ENCODE measurements at regions not wholly inside any gene's neighbourhood (a gene's known extent, or its start where the extent isn't known, plus 50 kb on each side); places are given as distances from the start of the nearest gene placed in this dataset.

- Mint-ChIP-seq H3K27me3 (peaks cover 0 to 8% (median 0%) of the 10 kb centered on the region in 5 donors), H3K9me3 (no peaks in the 10 kb centered on the region), H3K36me3 (no peaks in the 10 kb centered on the region), H3K4me1 (no peaks in the 10 kb centered on the region), H3K27ac (no peak overlapping the region), H3K4me3 (no peak overlapping the region)
- ATAC-seq: no peak
- H3K27me3 ChIP-seq (ENCODE audit: control insufficient read depth in 2 of 2, insufficient read depth in 2 of 2, low read length in 2 of 2): no peaks in the 10 kb centered on the region
- no peaks in the 10 kb centered on the region for H3K9me3 ChIP-seq (ENCODE audit: control insufficient read depth in 2 of 3, low read length in 3 of 3)
- H3K4me1 ChIP-seq (ENCODE audit: control insufficient read depth in 2 of 2, insufficient read depth in 2 of 2, low read length in 2 of 2): no peaks in the 10 kb centered on the region
- no peak for DNase-seq
- no peak overlapping the region for H3K4me3 ChIP-seq (ENCODE audit: low read length)
- intact Hi-C loops (cut with micrococcal nuclease): no loop called here
- H3K36me3 ChIP-seq (ENCODE audit: control insufficient read depth in 2 of 3, insufficient read depth in 3 of 3, low read length in 3 of 3): no peaks in the 10 kb centered on the region
- POLR2A ChIA-PET: no interaction called here
- CTCF ChIA-PET: no interaction called here
- no peak overlapping the region for H3K27ac ChIP-seq (ENCODE audit: low read depth, low read length)
Observed at GRCh38 chr4:20451986-20452385, 200.3 kb downstream of the SLIT2 start.

- intact Hi-C loops (cut with micrococcal nuclease): no loop called here
- no peak for ATAC-seq
- H3K9me3 ChIP-seq (ENCODE audit: control insufficient read depth in 2 of 3, low read length in 3 of 3): no peaks in the 10 kb centered on the region
- H3K4me3 Mint-ChIP-seq: no peak overlapping the region
- H3K36me3 ChIP-seq (ENCODE audit: control insufficient read depth in 2 of 3, insufficient read depth in 3 of 3, low read length in 3 of 3): no peaks in the 10 kb centered on the region
- POLR2A ChIA-PET: no interaction called here
- CTCF ChIA-PET: no interaction called here
- H3K4me1 ChIP-seq (ENCODE audit: control insufficient read depth in 2 of 2, insufficient read depth in 2 of 2, low read length in 2 of 2): no peaks in the 10 kb centered on the region
- no peak for DNase-seq
- no peaks in the 10 kb centered on the region for H3K4me1 Mint-ChIP-seq
- no peak overlapping the region for H3K27ac ChIP-seq (ENCODE audit: low read depth, low read length)
- H3K9me3 Mint-ChIP-seq: no peaks in the 10 kb centered on the region
- H3K27ac Mint-ChIP-seq: no peak overlapping the region
- H3K27me3 Mint-ChIP-seq: peaks cover 0 to 8% (median 0%) of the 10 kb centered on the region in 5 donors
- H3K36me3 Mint-ChIP-seq: no peaks in the 10 kb centered on the region
- no peaks in the 10 kb centered on the region for H3K27me3 ChIP-seq (ENCODE audit: control insufficient read depth in 2 of 2, insufficient read depth in 2 of 2, low read length in 2 of 2)
- H3K4me3 ChIP-seq (ENCODE audit: low read length): no peak overlapping the region
Observed at GRCh38 chr4:20454515-20454914, 202.8 kb downstream of the SLIT2 start.

DNA sequence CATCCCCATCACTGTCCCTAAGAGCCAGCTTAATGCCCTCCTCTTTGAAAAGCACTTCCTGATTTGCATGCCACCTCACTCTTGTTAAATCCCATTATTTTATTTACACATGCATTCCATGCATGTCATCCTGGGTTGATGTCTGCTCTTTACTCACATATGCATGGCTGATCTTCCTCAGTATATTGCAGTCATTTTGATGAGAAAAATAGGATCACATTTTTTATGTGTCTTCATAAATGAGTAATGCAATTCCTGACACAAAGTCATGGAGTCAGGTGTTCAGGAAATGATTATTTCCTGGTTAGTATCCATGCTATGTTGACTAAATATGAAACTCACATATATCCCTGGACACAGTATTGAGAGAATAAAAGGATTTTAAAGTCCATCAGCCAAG is 204.7 kb downstream of the SLIT2 start:
- Histone ChIP-seq H3K9me3 (ENCODE audit: control insufficient read depth in 2 of 3, low read length in 3 of 3) (no peaks in the 10 kb centered on the region), H3K4me3 (ENCODE audit: low read length) (no peak overlapping the region), H3K27me3 (ENCODE audit: control insufficient read depth in 2 of 2, insufficient read depth in 2 of 2, low read length in 2 of 2) (no peaks in the 10 kb centered on the region), H3K4me1 (ENCODE audit: control insufficient read depth in 2 of 2, insufficient read depth in 2 of 2, low read length in 2 of 2) (no peaks in the 10 kb centered on the region), H3K27ac (ENCODE audit: low read depth, low read length) (no peak overlapping the region), H3K36me3 (ENCODE audit: control insufficient read depth in 2 of 3, insufficient read depth in 3 of 3, low read length in 3 of 3) (no peaks in the 10 kb centered on the region)
- no peak for DNase-seq
- ChIA-PET CTCF (no interaction called here), POLR2A (no interaction called here)
- H3K9me3 Mint-ChIP-seq: peaks cover 0 to 2% (median 0%) of the 10 kb centered on the region in 11 donors
- no peak overlapping the region for H3K27ac Mint-ChIP-seq
- no peak overlapping the region for H3K4me3 Mint-ChIP-seq
- H3K4me1 Mint-ChIP-seq: no peaks in the 10 kb centered on the region
- no peaks in the 10 kb centered on the region for H3K36me3 Mint-ChIP-seq
- intact Hi-C loops (cut with micrococcal nuclease): no loop called here
- peaks cover 0 to 8% (median 0%) of the 10 kb centered on the region in 5 donors for H3K27me3 Mint-ChIP-seq
- no peak for ATAC-seq

GRCh38 chr4:20462426-20463175 is 210.9 kb downstream of the SLIT2 start:
- Histone ChIP-seq H3K36me3 (ENCODE audit: control insufficient read depth in 2 of 3, insufficient read depth in 3 of 3, low read length in 3 of 3) (no peaks in the 10 kb centered on the region), H3K4me1 (ENCODE audit: control insufficient read depth in 2 of 2, insufficient read depth in 2 of 2, low read length in 2 of 2) (no peaks in the 10 kb centered on the region), H3K9me3 (ENCODE audit: control insufficient read depth in 2 of 3, low read length in 3 of 3) (no peaks in the 10 kb centered on the region), H3K4me3 (ENCODE audit: low read length) (no peak overlapping the region), H3K27ac (ENCODE audit: low read depth, low read length) (no peak overlapping the region), H3K27me3 (ENCODE audit: control insufficient read depth in 2 of 2, insufficient read depth in 2 of 2, low read length in 2 of 2) (no peaks in the 10 kb centered on the region)
- Mint-ChIP-seq H3K27me3 (no peaks in the 10 kb centered on the region), H3K4me3 (no peak overlapping the region), H3K36me3 (no peaks in the 10 kb centered on the region), H3K4me1 (no peaks in the 10 kb centered on the region), H3K9me3 (peaks cover 0 to 7% (median 0%) of the 10 kb centered on the region in 11 donors), H3K27ac (no peak overlapping the region)
- intact Hi-C loops (cut with micrococcal nuclease): no loop called here
- no peak for DNase-seq
- ChIA-PET POLR2A (no interaction called here), CTCF (no interaction called here)
- no peak for ATAC-seq

- Histone ChIP-seq H3K27ac (ENCODE audit: low read depth, low read length) (no peak overlapping the region), H3K4me1 (ENCODE audit: control insufficient read depth in 2 of 2, insufficient read depth in 2 of 2, low read length in 2 of 2) (no peaks in the 10 kb centered on the region), H3K36me3 (ENCODE audit: control insufficient read depth in 2 of 3, insufficient read depth in 3 of 3, low read length in 3 of 3) (no peaks in the 10 kb centered on the region), H3K4me3 (ENCODE audit: low read length) (no peak overlapping the region), H3K9me3 (ENCODE audit: control insufficient read depth in 2 of 3, low read length in 3 of 3) (no peaks in the 10 kb centered on the region), H3K27me3 (ENCODE audit: control insufficient read depth in 2 of 2, insufficient read depth in 2 of 2, low read length in 2 of 2) (no peaks in the 10 kb centered on the region)
- H3K36me3 Mint-ChIP-seq: no peaks in the 10 kb centered on the region
- H3K27ac Mint-ChIP-seq: no peak overlapping the region
- H3K4me3 Mint-ChIP-seq: no peak overlapping the region
- H3K4me1 Mint-ChIP-seq: no peaks in the 10 kb centered on the region
- no peak for DNase-seq
- peaks cover 0 to 7% (median 0%) of the 10 kb centered on the region in 11 donors for H3K9me3 Mint-ChIP-seq
- ChIA-PET POLR2A (no interaction called here), CTCF (no interaction called here)
- no peaks in the 10 kb centered on the region for H3K27me3 Mint-ChIP-seq
- intact Hi-C loops (cut with micrococcal nuclease): no loop called here
- no peak for ATAC-seq
Observed at GRCh38 chr4:20463176-20463430, 211.4 kb downstream of the SLIT2 start.

DNA sequence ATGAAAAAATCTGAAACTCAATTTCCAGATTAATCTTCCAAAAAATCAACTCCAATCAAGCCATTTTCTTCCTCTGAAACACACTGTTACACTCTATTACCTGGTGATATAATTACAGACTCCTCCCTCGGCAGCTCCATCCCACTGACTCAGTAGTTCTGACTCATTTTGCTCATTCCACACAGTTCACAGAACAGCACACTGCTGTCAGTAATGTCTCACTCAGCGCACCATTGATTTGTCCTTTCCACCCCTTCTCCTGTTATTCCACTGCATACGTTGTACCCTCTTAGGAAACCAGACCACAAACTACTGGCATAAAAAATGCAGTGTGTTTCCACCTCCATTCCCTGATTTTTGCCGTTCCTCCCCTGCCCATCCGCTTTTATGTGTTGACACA is 212.7 kb downstream of the SLIT2 start:
- Mint-ChIP-seq H3K27me3 (no peaks in the 10 kb centered on the region), H3K27ac (no peak overlapping the region), H3K9me3 (peaks cover 0 to 7% (median 0%) of the 10 kb centered on the region in 11 donors), H3K4me1 (no peaks in the 10 kb centered on the region), H3K4me3 (no peak overlapping the region), H3K36me3 (no peaks in the 10 kb centered on the region)
- CTCF ChIA-PET: no interaction called here
- Histone ChIP-seq H3K9me3 (ENCODE audit: control insufficient read depth in 2 of 3, low read length in 3 of 3) (no peaks in the 10 kb centered on the region), H3K36me3 (ENCODE audit: control insufficient read depth in 2 of 3, insufficient read depth in 3 of 3, low read length in 3 of 3) (no peaks in the 10 kb centered on the region), H3K27ac (ENCODE audit: low read depth, low read length) (no peak overlapping the region), H3K4me1 (ENCODE audit: control insufficient read depth in 2 of 2, insufficient read depth in 2 of 2, low read length in 2 of 2) (no peaks in the 10 kb centered on the region), H3K4me3 (ENCODE audit: low read length) (no peak overlapping the region), H3K27me3 (ENCODE audit: control insufficient read depth in 2 of 2, insufficient read depth in 2 of 2, low read length in 2 of 2) (no peaks in the 10 kb centered on the region)
- intact Hi-C loops (cut with micrococcal nuclease): no loop called here
- POLR2A ChIA-PET: no interaction called here
- no peak for DNase-seq
- ATAC-seq: no peak

DNA sequence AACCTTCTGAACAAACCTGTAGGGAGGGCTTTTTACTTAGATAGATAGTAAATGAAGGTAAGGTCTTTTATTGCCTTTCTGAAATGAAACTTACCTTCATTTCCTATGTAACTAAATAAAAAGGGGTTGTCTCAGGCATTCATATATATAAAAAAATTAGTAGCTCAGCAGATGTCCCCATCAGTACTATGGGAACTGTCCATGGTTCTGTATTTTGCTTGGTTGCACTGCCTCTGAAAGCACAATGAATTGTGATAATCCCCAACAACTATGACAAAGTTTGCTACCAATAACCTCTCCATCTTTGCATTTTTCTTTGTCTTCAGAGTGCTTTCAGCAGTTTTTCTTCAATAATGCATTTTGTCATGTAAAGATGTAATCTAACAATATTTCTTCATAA is 222.4 kb downstream of the SLIT2 start:
- Mint-ChIP-seq H3K9me3 (peaks cover 0 to 5% (median 0%) of the 10 kb centered on the region in 11 donors), H3K36me3 (no peaks in the 10 kb centered on the region), H3K27me3 (peaks cover 0 to 4% (median 0%) of the 10 kb centered on the region in 5 donors), H3K4me1 (no peaks in the 10 kb centered on the region), H3K4me3 (no peak overlapping the region), H3K27ac (no peak overlapping the region)
- ATAC-seq (no peak), DNase-seq (no peak)
- H3K27ac ChIP-seq (ENCODE audit: low read depth, low read length): no peak overlapping the region
- ChIA-PET CTCF (no interaction called here), POLR2A (no interaction called here)
- H3K27me3 ChIP-seq (ENCODE audit: control insufficient read depth in 2 of 2, insufficient read depth in 2 of 2, low read length in 2 of 2): no peaks in the 10 kb centered on the region
- no peaks in the 10 kb centered on the region for H3K9me3 ChIP-seq (ENCODE audit: control insufficient read depth in 2 of 3, low read length in 3 of 3)
- H3K4me3 ChIP-seq (ENCODE audit: low read length): no peak overlapping the region
- H3K36me3 ChIP-seq (ENCODE audit: control insufficient read depth in 2 of 3, insufficient read depth in 3 of 3, low read length in 3 of 3): no peaks in the 10 kb centered on the region
- intact Hi-C loops (cut with micrococcal nuclease): no loop called here
- H3K4me1 ChIP-seq (ENCODE audit: control insufficient read depth in 2 of 2, insufficient read depth in 2 of 2, low read length in 2 of 2): no peaks in the 10 kb centered on the region

Data from naive thymus-derived CD4-positive, alpha-beta T cell (primary cell).